ENCODE measurements at regions not wholly inside any gene's neighbourhood (a gene's known extent, or its start where the extent isn't known, plus 50 kb on each side); places are given as distances from the start of the nearest gene placed in this dataset.

GRCh38 chr14:58762629-58763028 is 124.9 kb downstream of the DACT1 start:
- TF ChIP-seq CTCF (IDR thresholded peaks at IDR 0.05) (no peak), POLR2A (IDR thresholded peaks at IDR 0.05) (no peak)
